ENCODE measurements at regions not wholly inside any gene's neighbourhood (a gene's known extent, or its start where the extent isn't known, plus 50 kb on each side); places are given as distances from the start of the nearest gene placed in this dataset.

- no peaks in the 10 kb centered on the region for H3K4me1 ChIP-seq (ENCODE audit: control insufficient read depth in 4 of 4, insufficient read depth in 4 of 4, low read length in 3 of 4)
- WGBS = 61% methylated on average over 1 of the region's 1 CpG
- TF ChIP-seq FOXA1 (IDR thresholded peaks at IDR 0.05) (no peak), NR2F2 (IDR thresholded peaks at IDR 0.05) (no peak), SP1 (IDR thresholded peaks at IDR 0.05) (no peak), TAF1 (conservative IDR thresholded peaks at IDR 0.05) (no peak), HNF4A (conservative IDR thresholded peaks at IDR 0.05) (no peak), YY1 (IDR thresholded peaks at IDR 0.05) (no peak), RXRA (IDR thresholded peaks at IDR 0.05) (no peak), REST (IDR thresholded peaks at IDR 0.05) (no peak), GABPA (IDR thresholded peaks at IDR 0.05 in 1 of 2, conservative IDR thresholded peaks at IDR 0.05 in 1 of 2) (no peak), FOXA2 (IDR thresholded peaks at IDR 0.05) (no peak), JUND (IDR thresholded peaks at IDR 0.05) (no peak), HNF4G (IDR thresholded peaks at IDR 0.05) (no peak)
- TF ChIP-seq, protein P1, sequence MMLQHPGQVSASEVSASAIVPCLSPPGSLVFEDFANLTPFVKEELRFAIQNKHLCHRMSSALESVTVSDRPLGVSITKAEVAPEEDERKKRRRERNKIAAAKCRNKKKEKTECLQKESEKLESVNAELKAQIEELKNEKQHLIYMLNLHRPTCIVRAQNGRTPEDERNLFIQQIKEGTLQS (IDR thresholded peaks at IDR 0.05) = no peak
- TF ChIP-seq, protein P2, sequence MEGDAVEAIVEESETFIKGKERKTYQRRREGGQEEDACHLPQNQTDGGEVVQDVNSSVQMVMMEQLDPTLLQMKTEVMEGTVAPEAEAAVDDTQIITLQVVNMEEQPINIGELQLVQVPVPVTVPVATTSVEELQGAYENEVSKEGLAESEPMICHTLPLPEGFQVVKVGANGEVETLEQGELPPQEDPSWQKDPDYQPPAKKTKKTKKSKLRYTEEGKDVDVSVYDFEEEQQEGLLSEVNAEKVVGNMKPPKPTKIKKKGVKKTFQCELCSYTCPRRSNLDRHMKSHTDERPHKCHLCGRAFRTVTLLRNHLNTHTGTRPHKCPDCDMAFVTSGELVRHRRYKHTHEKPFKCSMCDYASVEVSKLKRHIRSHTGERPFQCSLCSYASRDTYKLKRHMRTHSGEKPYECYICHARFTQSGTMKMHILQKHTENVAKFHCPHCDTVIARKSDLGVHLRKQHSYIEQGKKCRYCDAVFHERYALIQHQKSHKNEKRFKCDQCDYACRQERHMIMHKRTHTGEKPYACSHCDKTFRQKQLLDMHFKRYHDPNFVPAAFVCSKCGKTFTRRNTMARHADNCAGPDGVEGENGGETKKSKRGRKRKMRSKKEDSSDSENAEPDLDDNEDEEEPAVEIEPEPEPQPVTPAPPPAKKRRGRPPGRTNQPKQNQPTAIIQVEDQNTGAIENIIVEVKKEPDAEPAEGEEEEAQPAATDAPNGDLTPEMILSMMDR (IDR thresholded peaks at IDR 0.05; ENCODE audit: low read depth, low read length, missing input control) = no peak
- TF ChIP-seq, protein P3, sequence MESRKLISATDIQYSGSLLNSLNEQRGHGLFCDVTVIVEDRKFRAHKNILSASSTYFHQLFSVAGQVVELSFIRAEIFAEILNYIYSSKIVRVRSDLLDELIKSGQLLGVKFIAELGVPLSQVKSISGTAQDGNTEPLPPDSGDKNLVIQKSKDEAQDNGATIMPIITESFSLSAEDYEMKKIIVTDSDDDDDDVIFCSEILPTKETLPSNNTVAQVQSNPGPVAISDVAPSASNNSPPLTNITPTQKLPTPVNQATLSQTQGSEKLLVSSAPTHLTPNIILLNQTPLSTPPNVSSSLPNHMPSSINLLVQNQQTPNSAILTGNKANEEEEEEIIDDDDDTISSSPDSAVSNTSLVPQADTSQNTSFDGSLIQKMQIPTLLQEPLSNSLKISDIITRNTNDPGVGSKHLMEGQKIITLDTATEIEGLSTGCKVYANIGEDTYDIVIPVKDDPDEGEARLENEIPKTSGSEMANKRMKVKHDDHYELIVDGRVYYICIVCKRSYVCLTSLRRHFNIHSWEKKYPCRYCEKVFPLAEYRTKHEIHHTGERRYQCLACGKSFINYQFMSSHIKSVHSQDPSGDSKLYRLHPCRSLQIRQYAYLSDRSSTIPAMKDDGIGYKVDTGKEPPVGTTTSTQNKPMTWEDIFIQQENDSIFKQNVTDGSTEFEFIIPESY (IDR thresholded peaks at IDR 0.05) = no peak
- no peaks in the 10 kb centered on the region for H3K36me3 ChIP-seq (ENCODE audit: control insufficient read depth in 4 of 4, insufficient read depth in 3 of 4, low read depth in 1 of 4, low read length in 3 of 4)
- no peak overlapping the region for H3K4me3 ChIP-seq (ENCODE audit: low read depth in 1 of 3, low read length in 3 of 3)
- no peaks in the 10 kb centered on the region for H3K27me3 ChIP-seq (ENCODE audit: control insufficient read depth in 4 of 4, insufficient read depth in 4 of 4, low read length in 3 of 4)
- no peak for DNase-seq (ENCODE audit: low spot score)
- H3K9me3 ChIP-seq (ENCODE audit: control insufficient read depth in 4 of 4, low read length in 3 of 4) = peaks cover 0 to 1% (median 0%) of the 10 kb centered on the region in 4 donors
- H3K27ac ChIP-seq (ENCODE audit: low read depth in 1 of 2, low read length in 2 of 2) = no peak overlapping the region
- H3K9ac ChIP-seq (ENCODE audit: low read depth in 1 of 2, low read length in 2 of 2) = no peak overlapping the region
These were observed 821.7 kb downstream of the GATA3 start for GRCh38 chr10:8876171-8876570.

- no peak for DNase-seq (ENCODE audit: low spot score)
- H3K9ac ChIP-seq (ENCODE audit: low read depth in 1 of 2, low read length in 2 of 2) = no peak overlapping the region
- H3K4me1 ChIP-seq (ENCODE audit: control insufficient read depth in 4 of 4, insufficient read depth in 4 of 4, low read length in 3 of 4) = no peaks in the 10 kb centered on the region
- 88% methylated on average over 2 of the region's 2 CpGs for WGBS
- no peaks in the 10 kb centered on the region for H3K36me3 ChIP-seq (ENCODE audit: control insufficient read depth in 4 of 4, insufficient read depth in 3 of 4, low read depth in 1 of 4, low read length in 3 of 4)
- TF ChIP-seq EGR1 (IDR thresholded peaks at IDR 0.05; ENCODE audit: low read depth in 2 of 2) = no peak
- TF ChIP-seq, protein P1 (IDR thresholded peaks at IDR 0.05) = no peak
- no peak for TF ChIP-seq SP1 (IDR thresholded peaks at IDR 0.05)
- no peak for TF ChIP-seq NR2F2 (IDR thresholded peaks at IDR 0.05)
- no peak for TF ChIP-seq FOXA2 (IDR thresholded peaks at IDR 0.05)
- TF ChIP-seq, protein P4, sequence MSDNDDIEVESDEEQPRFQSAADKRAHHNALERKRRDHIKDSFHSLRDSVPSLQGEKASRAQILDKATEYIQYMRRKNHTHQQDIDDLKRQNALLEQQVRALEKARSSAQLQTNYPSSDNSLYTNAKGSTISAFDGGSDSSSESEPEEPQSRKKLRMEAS (IDR thresholded peaks at IDR 0.05) = no peak
- TF ChIP-seq, protein P3 (IDR thresholded peaks at IDR 0.05) = no peak
- no peak for TF ChIP-seq FOXA1 (IDR thresholded peaks at IDR 0.05)
- no peak for TF ChIP-seq GABPA (IDR thresholded peaks at IDR 0.05 in 1 of 2, conservative IDR thresholded peaks at IDR 0.05 in 1 of 2)
- TF ChIP-seq RXRA (IDR thresholded peaks at IDR 0.05) = no peak
- TF ChIP-seq HNF4A (conservative IDR thresholded peaks at IDR 0.05) = no peak
- no peak overlapping the region for H3K27ac ChIP-seq (ENCODE audit: low read depth in 1 of 2, low read length in 2 of 2)
- no peaks in the 10 kb centered on the region for H3K27me3 ChIP-seq (ENCODE audit: control insufficient read depth in 4 of 4, insufficient read depth in 4 of 4, low read length in 3 of 4)
- no peaks in the 10 kb centered on the region for H3K9me3 ChIP-seq (ENCODE audit: control insufficient read depth in 4 of 4, low read length in 3 of 4)
- no peak overlapping the region for H3K4me3 ChIP-seq (ENCODE audit: low read depth in 1 of 3, low read length in 3 of 3)
These were observed 835.0 kb downstream of the GATA3 start for GRCh38 chr10:8889538-8889937.
